GM18868 (cell line): ENCODE measurements at regions not wholly inside any gene's neighbourhood (a gene's known extent, or its start where the extent isn't known, plus 50 kb on each side); places are given as distances from the start of the nearest gene placed in this dataset.
"Not testable (repeated sequence)": the region's sequence is repeated elsewhere in the genome, so short reads cannot be mapped to it uniquely, and the experiment has no call there.

ENCODE experiments used
- ATAC-seq: cut with Tn5 transposase; IDR thresholded peaks from one replicate; pipeline ENCODE4 v1.9.1; 2021; ENCODE audit warnings: mild to moderate bottlenecking, moderate library complexity; ENCODE audit not compliant: unreplicated experiment

DNA sequence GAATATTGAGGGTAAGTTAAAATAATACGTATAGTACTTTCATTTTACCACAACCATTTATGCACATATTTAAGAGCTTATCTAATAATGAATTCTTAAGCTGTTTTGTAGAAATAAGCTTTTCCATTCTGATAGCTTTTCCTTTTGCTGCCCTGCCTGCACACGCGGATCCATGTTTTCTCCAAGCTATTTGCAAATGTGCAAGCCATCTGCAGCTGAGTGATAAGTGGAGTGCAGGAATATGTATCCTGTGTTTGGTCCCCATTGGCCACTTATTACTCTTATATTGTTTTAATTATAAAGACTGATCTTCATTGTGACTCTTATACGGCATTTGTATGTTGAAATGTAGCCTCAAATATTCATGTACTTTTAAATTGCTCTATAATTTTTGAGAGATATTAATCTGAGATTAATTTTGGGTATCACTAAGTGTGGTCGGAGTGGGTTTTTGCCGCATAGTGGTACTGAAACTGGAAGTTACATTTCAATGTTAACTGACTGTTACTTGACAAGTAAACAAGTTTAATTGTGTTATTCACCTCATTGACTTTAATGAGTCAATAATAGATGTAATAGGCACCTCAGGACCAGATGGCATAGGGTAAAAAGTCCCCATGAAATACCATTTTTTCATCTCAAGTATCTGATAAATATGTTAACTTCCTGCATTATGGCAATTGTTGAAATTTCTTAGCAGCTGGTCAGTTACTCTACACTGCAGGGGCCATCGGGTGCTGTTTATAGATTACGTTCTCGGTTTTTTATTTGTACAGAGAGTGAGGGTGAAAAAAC is 1567.4 kb downstream of the EFNB2 start:
- no peak for ATAC-seq

DNA sequence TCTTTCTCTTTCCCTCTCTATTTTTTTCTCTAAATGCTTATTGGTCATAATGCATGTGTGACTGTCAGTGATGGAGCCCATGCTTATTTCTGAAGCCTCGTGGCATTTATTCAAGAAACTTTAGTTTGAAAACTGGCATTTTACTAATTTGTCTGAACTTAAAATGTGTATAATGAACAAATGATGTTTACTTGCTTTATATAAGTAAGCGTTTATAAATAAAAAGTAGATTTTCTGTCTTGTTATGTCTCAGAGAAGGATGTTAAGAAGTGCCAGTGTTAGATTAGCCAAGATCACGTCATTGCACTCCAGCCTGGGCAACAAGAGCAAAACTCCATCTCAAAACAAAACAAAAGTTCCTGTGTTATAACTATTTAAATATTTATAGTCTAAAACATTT is 1568.1 kb downstream of the EFNB2 start:
- ATAC-seq = no peak

DNA sequence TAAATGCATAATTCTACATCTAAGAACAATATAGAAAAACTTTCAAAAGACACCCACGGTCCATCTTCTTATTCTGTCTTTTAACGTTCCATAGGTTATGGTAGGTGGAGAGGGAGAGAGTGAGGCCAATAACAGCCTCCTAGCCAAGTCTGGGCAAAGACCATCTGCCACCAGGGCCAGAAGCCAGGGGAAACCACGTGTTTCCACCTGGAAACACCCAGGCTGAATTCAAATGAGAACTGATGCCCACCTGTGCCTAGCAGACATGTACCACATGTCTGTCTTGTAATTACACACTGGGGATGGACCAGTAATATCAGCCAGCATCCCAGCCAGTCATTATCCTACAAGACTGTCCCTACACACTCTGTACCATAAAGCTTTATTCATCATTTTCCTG is 1573.1 kb downstream of the EFNB2 start:
- no peak for ATAC-seq

DNA sequence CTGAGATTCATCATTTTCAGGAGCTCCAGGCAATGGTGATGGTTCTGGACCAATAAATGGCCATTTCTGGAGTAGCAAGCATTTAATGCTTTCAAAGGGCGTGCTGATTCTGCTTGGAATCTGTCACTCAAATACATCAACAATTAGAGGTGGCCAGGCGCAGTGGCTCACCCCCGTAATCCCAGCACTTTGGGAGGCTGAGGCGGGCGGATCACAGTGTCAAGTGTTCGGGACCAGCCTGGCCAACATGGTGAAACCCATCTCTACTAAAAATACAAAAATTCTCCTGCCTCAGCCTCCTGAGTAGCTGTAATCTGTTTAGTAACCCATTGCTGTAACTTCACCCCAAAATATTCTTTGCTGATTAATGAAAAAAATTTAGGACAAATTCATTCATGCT is 1574.2 kb downstream of the EFNB2 start:
- ATAC-seq = no peak

DNA sequence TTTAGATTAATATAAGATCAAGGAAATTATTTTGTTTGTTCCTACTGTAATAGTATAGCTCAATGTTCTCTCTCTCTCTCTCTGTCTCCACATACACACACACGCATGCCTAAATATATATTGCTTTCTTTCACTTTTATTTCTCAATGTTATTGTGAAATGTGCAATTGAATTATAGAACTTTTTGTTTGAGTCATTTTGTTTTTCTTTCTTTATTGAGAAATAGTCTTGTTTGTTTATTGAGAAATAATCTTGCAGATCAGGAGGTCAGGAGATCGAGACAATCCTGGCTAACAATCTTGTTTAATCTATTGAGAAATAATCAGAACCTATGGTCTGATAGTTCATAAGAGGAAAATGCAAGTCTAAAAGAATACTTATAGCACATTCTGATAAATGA is 1581.3 kb downstream of the EFNB2 start:
- ATAC-seq = no peak

DNA sequence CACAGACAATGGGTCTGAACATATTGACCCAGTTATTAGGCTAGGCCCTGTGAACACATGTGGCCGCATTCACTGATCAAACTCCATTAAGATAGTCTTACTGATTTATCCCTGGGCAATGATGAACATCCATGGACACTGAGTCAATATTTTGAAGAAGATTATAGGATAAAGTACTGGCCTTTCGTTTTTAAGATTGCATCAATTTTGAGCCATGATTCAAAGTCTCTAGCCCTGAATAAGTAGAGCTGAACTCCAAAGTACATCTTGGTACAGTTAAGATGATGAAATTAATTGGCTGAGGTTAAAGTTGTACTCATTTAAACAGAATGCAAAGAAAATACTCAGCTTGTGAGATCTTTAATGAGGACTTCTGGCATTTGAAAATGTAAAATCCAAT is 1581.9 kb downstream of the EFNB2 start:
- no peak for ATAC-seq

DNA sequence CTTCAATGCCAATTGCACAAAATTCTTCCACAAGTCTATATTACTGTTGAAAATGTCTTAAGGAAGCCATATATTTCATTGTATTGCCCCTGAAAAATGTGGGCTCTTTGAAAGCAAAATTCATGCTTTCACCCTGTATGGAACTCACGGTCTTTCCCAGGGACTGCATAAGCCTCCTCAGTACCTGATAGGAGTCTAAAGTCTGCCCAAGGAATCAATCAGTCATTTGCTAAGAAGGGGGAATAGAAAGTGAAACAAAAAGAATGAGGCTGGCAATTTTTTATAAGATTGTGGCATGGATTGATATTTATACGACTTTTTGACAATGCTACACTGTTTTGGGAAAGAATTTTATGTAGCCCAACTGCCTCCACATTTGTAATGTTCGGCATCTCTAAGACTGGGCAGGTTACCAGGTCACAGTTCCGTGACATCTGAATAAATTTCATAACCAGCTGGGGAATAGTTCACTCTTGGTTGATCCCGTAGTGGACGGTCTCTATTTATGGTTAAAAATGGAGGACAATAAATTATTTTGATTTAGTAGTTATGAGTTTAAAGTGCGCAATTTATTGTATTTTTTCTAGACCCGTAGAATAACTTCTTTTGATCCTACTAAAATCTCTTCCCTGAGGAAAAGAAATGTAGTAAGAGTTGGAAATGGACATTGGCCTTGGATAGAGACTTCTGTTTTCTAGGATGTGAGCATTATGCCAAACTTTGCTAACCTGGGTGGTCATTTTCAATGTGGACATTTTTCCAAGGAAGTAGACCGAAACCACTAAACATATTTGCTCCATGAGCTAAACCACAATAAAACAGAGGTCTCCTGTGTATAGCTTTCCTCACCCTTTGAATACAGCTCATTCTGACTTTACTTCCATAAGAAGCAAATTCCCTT is 1585.4 kb downstream of the EFNB2 start:
- no peak for ATAC-seq

DNA sequence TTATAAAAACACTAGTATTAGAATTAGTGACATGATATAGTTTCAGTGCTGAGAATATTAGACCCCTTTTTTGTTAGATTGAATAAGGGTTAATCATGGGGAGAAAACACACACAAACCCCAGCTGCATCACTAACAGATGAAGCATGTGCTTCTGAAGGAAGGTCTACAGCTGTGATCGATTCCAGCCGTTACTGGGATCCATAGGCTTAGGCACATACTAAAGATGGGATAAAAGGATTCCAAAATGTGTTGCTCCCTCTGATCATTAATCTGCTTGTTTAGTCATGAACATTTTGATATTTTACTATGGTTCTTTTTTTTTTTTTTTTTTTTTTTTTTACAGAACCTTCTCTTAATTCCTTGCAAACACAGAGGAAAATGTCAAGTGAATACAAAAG is 1591.3 kb downstream of the EFNB2 start:
- no peak for ATAC-seq

DNA sequence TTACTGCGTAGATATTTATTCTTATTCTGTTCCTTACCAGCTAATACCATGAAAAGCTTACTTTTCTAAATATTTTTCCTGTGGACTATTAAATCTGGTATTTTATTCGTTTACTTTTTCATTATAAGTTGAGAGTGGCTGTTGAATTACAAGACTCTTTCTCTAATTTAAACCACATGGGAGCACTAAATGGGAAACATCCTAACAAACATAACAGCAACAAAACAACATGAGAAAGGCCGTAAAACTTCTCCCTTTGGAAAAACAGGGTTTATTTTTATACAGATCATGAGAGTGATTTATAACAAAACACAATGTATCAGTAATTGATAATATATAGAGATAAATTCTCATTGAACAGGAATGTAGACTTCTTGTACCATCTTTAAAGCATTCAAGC is 1592.1 kb downstream of the EFNB2 start:
- ATAC-seq = no peak

DNA sequence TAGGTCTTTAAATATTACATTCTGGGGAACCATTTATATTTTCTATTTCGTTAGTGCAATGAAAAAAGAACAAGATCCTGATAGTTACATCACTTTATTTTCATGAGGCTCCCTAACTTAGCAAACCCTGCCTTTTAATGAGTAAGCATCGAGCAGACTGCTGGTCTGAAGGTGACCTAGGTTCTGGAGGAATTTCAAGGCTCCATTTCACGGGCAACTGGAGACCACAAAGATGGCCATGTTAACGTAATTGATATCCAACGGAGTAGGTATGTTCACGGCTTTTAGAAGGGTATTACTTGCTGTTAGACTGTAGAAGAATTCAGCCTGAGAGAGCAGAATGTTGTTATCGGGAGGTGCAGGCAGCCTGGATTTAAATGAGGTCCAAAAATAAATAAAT is 1597.6 kb downstream of the EFNB2 start:
- no peak for ATAC-seq

DNA sequence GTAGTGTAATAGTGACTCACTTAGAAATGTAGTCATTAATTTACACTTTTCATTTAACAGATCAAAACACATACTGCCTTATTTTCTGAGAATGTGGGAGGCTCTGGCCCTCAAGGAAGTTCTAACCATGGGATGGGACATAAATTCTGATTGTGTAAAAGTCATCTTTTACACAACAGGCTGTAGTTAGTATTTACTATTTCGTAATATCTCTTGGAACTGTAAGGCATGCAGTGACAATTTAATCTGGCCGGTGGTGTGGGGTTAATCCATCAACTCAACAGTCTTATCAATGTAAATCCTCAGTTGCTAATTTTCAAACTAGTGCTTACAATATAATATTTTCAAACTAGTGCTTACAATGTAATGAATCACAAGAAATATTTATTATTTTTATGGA is 1599.2 kb downstream of the EFNB2 start:
- ATAC-seq = no peak

DNA sequence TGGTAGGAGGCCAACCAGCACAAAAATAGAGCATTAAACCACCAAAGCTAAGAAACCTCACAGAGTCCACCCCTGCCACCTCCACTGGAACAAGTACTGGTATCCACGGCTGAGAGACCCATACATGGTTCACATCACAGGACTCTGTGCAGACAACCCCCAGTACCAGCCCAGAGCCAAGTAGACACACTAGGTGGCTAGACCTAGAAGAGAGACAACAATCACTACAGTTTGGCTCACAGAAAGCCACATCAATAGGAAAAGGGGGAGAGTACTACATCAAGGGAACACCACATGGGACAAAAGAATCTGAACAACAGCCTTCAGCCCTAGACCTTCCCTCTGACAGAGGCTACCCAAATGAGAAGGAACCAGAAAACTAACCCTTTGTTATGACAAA is 1614.9 kb downstream of the EFNB2 start:
- not testable (repeated sequence) for ATAC-seq

DNA sequence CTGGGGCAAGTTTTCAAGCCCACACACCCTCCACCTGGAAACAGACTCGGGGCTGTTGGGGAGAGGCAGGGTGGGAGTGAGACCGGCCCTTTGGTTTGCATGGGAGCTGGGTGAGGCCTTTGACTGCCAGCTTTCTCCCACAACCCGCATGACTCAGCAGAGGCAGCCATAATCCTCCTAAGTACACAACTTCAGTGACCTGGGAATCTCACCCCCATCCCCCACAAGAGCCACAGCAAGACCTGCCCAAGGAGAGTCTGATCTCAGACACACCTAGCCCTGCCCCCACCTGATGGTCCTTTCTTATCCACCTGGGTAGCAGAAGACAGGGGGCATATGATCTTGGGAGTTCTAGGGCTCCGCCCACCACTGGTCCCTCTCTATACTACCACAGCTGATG is 1615.4 kb downstream of the EFNB2 start:
- ATAC-seq = no peak

DNA sequence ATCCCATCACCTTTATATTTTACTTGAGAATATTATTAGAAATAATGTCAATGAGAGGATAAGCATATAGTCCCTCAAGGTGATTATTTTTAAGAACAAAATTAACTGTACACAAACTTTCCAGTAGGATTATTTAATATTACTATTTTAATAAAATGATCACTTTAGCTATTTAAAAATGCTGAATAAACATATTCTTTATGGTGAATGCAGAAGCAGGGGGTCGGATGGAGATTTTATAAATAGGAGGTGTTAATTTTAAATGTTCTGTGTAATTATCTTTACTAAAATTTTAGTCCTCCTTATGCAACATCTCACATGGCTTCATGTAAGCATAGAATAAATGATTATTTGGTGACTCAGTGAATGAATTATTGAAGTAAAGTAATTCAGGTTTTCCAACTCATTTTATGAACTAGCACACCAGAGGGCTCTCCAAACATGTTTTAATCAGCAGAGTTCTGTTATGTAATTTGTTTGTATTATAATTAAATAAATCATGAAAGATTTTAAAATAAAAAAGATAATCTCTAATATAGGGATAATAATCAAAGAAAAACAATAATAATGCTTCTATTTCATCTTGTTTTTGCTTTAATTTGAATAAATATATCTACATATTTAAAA is 1635.2 kb downstream of the EFNB2 start:
- no peak for ATAC-seq

DNA sequence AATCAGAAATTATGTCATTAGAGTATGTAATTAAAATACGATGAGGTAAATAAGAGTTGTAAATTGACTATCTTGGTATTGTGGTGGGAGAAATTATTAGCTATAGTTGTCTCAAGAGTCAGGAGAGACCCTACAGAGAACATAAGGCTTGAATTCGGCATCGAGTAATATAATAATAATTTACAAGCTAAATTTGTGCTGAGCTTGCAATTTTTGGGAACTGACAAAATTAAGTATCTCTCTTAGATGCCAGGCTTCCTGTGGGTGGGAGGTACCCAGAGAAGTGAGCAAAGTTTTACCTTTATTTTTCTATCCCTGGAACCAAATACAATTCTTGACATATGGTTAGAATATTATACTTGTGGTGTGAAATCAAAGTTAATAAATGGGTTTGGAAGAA is 1637.0 kb downstream of the EFNB2 start:
- ATAC-seq = no peak

DNA sequence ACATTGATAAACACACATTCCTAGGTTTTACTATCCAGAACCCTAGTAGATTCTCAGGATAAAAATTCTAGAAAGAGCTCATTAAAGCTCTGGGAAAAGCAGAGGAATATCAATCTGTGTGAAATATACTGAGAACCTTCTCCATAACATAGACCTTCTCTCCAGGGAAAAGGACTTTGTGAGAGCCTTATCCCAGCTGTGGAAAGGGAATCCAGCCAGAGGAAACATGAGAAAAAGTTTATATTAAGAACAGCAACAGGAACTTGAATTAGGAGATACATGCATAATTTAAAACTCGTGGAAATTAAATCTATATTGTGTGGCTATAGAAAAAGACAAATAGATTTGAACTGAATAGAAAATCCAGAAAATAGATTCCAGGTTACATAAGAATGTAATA is 1639.9 kb downstream of the EFNB2 start:
- ATAC-seq = no peak

DNA sequence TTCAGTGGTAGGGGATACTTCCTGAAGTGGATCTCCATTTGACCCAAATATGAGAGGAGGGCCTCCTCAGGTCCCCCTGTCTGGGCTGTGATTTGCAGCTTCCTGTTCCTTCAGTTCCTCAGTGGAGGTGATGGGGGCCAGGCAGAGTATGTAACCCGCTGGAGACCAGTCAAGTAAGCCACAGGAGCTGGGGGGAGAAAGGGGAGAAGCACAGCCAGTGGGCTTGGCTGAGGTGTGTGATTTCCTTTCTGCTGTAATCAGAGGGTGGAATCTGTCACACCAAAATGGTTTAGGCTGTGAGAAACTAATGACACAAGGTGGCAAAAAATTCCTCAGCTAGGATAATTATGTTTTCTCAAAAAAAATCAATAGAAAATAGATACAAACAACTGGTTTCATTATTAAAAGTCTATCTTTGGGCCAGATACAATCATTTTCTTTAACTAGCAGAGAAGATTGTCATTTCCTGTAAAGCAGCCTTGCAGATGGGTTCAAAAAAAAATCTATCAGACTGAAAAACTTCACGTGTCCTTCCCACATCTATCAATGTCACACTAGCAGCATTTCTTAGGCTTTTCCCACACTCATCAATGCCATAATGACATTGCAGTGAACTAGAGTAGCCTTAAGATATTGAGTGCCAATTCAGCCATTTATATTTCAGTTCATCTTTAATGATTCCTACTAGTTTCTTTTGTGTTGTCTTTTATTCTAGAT is 1660.3 kb downstream of the EFNB2 start:
- ATAC-seq = no peak

DNA sequence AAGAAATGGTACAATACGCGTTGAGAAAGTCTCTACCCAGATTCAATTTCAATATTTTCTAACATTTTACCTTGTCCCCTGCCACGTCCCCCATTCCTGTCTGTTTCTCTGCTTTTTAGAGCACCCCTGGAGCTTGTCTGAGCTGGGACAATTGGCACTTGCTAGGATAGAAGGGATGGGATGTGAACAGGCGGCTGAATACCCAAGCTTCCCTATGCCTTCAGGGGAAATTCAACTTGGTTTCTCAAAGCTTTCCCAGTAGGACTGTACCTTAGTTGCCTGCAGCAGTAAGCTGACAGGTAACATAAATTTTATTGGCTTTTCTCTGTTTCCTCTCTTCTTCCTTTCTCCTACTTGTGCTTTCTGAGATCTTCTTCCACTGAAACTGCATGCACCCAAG is 1663.3 kb downstream of the EFNB2 start:
- no peak for ATAC-seq

DNA sequence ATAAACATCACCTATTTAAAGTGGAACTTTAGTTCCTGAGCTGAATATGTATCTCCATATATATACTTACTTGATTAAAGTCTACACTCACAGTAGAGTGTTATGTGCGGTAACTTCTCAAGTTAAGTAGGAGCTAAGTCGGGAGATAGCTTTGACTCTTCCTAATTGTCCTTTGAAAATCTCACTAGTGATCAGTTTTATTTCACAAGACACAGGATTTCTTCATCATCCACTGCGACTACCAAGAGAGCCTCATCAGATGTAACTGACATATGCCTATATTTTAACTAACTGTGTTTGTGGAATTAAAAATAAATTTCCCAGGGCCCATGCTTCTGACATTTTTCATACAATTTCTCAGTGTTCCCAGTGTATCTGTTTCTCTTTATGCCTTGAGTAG is 1664.0 kb downstream of the EFNB2 start:
- ATAC-seq = no peak

DNA sequence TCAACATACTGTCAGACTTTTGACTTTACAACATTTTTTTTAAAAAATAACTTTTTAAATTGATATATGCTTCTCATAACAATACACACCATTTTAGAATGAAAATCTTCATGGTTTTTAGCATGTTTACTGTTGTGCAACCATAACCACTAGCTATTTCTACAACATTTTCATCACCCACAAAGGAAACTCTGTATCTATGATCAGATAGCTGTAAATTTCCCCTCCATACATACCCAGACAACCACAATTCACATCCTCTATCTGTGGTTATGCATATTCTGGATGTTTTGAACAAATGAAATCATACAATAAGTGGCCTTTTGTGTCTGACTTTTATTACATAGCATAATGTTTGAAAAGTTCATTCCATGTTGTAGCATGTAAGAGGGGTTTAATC is 1666.0 kb downstream of the EFNB2 start:
- peak; percentile 62 for ATAC-seq

DNA sequence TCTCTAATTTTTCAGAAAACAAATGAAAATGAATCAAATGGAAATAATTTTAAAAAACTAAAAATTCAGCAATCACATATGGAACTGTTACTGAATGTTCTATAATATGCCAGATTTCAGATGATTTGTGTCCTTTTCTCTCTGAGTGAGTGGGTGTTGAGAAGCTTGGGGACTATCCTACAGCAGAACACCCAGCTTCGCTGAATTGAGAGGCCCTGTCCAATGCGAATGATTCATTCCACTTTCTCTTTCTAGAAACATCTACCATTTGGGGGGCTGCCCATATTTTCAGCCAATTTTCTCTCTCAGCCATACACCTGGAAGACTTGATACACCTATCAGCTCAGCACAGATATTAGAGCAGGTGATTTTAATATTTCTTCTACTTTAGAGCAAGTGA is 1666.7 kb downstream of the EFNB2 start:
- ATAC-seq = no peak
